Amniotic epithelial cell (primary cell): ENCODE measurements at regions not wholly inside any gene's neighbourhood (a gene's known extent, or its start where the extent isn't known, plus 50 kb on each side); places are given as distances from the start of the nearest gene placed in this dataset.
"Not testable (repeated sequence)": the region's sequence is repeated elsewhere in the genome, so short reads cannot be mapped to it uniquely, and the experiment has no call there.

ENCODE experiments used
- DNase-seq: peaks from one replicate; pipeline ENCODE4 v3.0.0-alpha.2; 2010; ENCODE audit warnings: low read depth

GRCh38 chr5:129163810-129164378 is 69.3 kb downstream of the ISOC1 start:
- no peak for DNase-seq

GRCh38 chr5:129170050-129170449 is 75.5 kb downstream of the ISOC1 start:
- DNase-seq: peak; percentile 0

- no peak for DNase-seq
Measured at GRCh38 chr5:129171194-129171944, 76.8 kb downstream of the ISOC1 start.

- peak; percentile 19 for DNase-seq
Measured at GRCh38 chr5:129172580-129172979, 78.0 kb downstream of the ISOC1 start.

GRCh38 chr5:129173771-129174170 is 79.2 kb downstream of the ISOC1 start:
- DNase-seq: no peak

- DNase-seq: no peak
Measured at GRCh38 chr5:129174480-129174879, 79.9 kb downstream of the ISOC1 start.

GRCh38 chr5:129177451-129177850 is 82.9 kb downstream of the ISOC1 start:
- no peak for DNase-seq

- peak; percentile 0 for DNase-seq
Measured at GRCh38 chr5:129199308-129199707, 104.8 kb downstream of the ISOC1 start.

GRCh38 chr5:129204525-129204924 is 110.0 kb downstream of the ISOC1 start:
- peak; percentile 21 for DNase-seq

GRCh38 chr5:129216001-129216400 is 121.5 kb downstream of the ISOC1 start:
- DNase-seq: peak; percentile 44

- no peak for DNase-seq
Measured at GRCh38 chr5:129217179-129217578, 122.6 kb downstream of the ISOC1 start.

- DNase-seq: no peak
Measured at GRCh38 chr5:129223178-129223577, 128.6 kb downstream of the ISOC1 start.

- no peak for DNase-seq
Measured at GRCh38 chr5:129228577-129228976, 134.0 kb downstream of the ISOC1 start.

- no peak for DNase-seq
Measured at GRCh38 chr5:129241755-129242154, 147.2 kb downstream of the ISOC1 start.

GRCh38 chr5:129243039-129243438 is 148.5 kb downstream of the ISOC1 start:
- peak; percentile 85 for DNase-seq

- DNase-seq: peak; percentile 84
Measured at GRCh38 chr5:129244478-129244877, 149.9 kb downstream of the ISOC1 start.

GRCh38 chr5:129245489-129245888 is 150.9 kb downstream of the ISOC1 start:
- DNase-seq: peak; percentile 16

- peak; percentile 38 for DNase-seq
Measured at GRCh38 chr5:129246088-129246487, 151.5 kb downstream of the ISOC1 start.

- DNase-seq: peak; percentile 0
Measured at GRCh38 chr5:129249886-129250285, 155.3 kb downstream of the ISOC1 start.

- DNase-seq: peak; percentile 43
Measured at GRCh38 chr5:129271308-129271707, 176.8 kb downstream of the ISOC1 start.

GRCh38 chr5:129284010-129284409 is 176.1 kb upstream of the ADAMTS19 start:
- no peak for DNase-seq

GRCh38 chr5:129294216-129294615 is 165.9 kb upstream of the ADAMTS19 start:
- not testable (repeated sequence) for DNase-seq

GRCh38 chr5:129306725-129307124 is 153.4 kb upstream of the ADAMTS19 start:
- no peak for DNase-seq

GRCh38 chr5:129322968-129323367 is 137.1 kb upstream of the ADAMTS19 start:
- no peak for DNase-seq
